Caco-2 (cell line): ENCODE measurements at regions not wholly inside any gene's neighbourhood (a gene's known extent, or its start where the extent isn't known, plus 50 kb on each side); places are given as distances from the start of the nearest gene placed in this dataset.

Source experiments
- BruUV-seq: library from RNA; stranded (reverse); fragments of 400-500 nt; replicated peaks from 2 replicates; lab custom pipeline; 2021; lab: Mats Ljungman, UMichigan
- CTCF ChIA-PET: fragments of 300-600 bp; sonication (Branson Sonifier 250); formaldehyde crosslinking; loops from one replicate; lab custom pipeline; 2022; ENCODE audit warnings: antibody characterized with exemption; lab: Charles Lee
- POLR2A ChIA-PET: fragments of 300-600 bp; sonication (Branson Sonifier 250); formaldehyde crosslinking; loops from one replicate; lab custom pipeline; 2022; ENCODE audit warnings: antibody characterized with exemption; lab: Charles Lee
- DNase-seq, 2 experiments: peaks; one replicate each; pipeline versions ENCODE4 v3.0.0 to v3.0.0-alpha.2; 2020 to 2022
- H3K27me3 ChIP-seq: replicated peaks from 2 replicates; pipeline ENCODE4 v1.6.0; 2011; ENCODE audit warnings: low read length; ENCODE audit not compliant: control insufficient read depth, insufficient read depth
- H3K36me3 ChIP-seq: 2 replicates; pipeline ENCODE4 v1.5.1; 2011; ENCODE audit warnings: low read length; ENCODE audit not compliant: control insufficient read depth, insufficient read depth
- H3K4me1 ChIP-seq: fragments of 250-450 bp; sonication (Bioruptor Pico); 2 replicates; pipeline ENCODE4 v1.5.1; 2020; ENCODE audit warnings: mild to moderate bottlenecking
- H3K4me3 ChIP-seq: 2 replicates; pipeline ENCODE4 v1.5.1; 2011; ENCODE audit warnings: low read depth, mild to moderate bottlenecking, control low read depth, low read length
- H3K9me3 ChIP-seq: fragments of 250-450 bp; sonication (Bioruptor Pico); 2 replicates; pipeline ENCODE4 v1.5.1; 2020; ENCODE audit warnings: mild to moderate bottlenecking, moderate library complexity
- H3K27ac Mint-ChIP-seq: one replicate; pipeline ENCODE4 v1.8.0; 2022; ENCODE audit warnings: mixed read lengths; ENCODE audit not compliant: unreplicated experiment
- H3K27me3 Mint-ChIP-seq: one replicate; pipeline ENCODE4 v1.8.0; 2022; ENCODE audit warnings: mixed read lengths; ENCODE audit not compliant: insufficient read depth, unreplicated experiment
- H3K36me3 Mint-ChIP-seq: one replicate; pipeline ENCODE4 v1.8.0; 2022; ENCODE audit warnings: mild to moderate bottlenecking, mixed read lengths; ENCODE audit not compliant: insufficient read depth, unreplicated experiment
- H3K4me1 Mint-ChIP-seq: one replicate; pipeline ENCODE4 v1.8.0; 2022; ENCODE audit warnings: low read depth, mixed read lengths; ENCODE audit not compliant: unreplicated experiment
- H3K4me3 Mint-ChIP-seq: one replicate; pipeline ENCODE4 v1.8.0; 2022; ENCODE audit warnings: mild to moderate bottlenecking, moderate library complexity, mixed read lengths; ENCODE audit not compliant: unreplicated experiment
- H3K9me3 Mint-ChIP-seq: one replicate; pipeline ENCODE4 v1.8.0; 2022; ENCODE audit warnings: mixed read lengths; ENCODE audit not compliant: unreplicated experiment
- intact Hi-C: fragments of 100-400 bp; cut with micrococcal nuclease; formaldehyde crosslinking; loops from one replicate; pipeline ENCODE4 v1.10.0; 2022; ENCODE audit not compliant: unreplicated experiment
- TF ChIP-seq, protein P1 (sequence below), 2 experiments: fragments of 200-600 bp in 1 of 2; IDR thresholded peaks; 1 replicate in 1 of 2; 2 replicates in 1 of 2; pipeline versions ENCODE4 v1.5.1 to v1.8.0; 2011 to 2022; ENCODE audit warnings: antibody characterized with exemption in 1 of 2, control low read depth in 1 of 2, inconsistent platforms in 1 of 2, low read depth in 1 of 2, low read length in 1 of 2, mild to moderate bottlenecking in 1 of 2, moderate library complexity in 1 of 2; ENCODE audit not compliant: insufficient read depth in 1 of 2, severe bottlenecking in 1 of 2, unreplicated experiment in 1 of 2

DNA sequence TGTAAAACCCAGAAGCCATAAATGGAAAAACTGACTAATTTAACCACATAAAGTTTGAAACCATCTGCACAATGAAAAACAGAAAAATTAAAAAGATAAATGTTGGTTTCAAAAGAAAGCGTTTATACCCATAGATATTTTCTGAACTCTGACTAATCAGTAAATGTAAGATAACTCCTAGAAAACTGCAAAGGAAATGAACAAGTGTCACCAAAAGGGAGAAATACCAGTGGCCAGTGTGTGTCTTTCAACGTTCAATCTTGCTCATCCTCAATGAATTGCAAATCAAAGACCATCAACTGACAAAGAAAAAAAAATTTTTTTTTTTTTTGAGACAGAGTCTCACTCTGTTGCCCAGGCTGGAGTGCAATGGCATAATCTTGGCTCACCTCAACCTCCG, 180.1 kb downstream of the SYK start:
- no peaks in the 10 kb centered on the region for H3K27me3 Mint-ChIP-seq
- Histone ChIP-seq H3K9me3 (no peaks in the 10 kb centered on the region), H3K4me3 (no peak overlapping the region), H3K27me3 (no peaks in the 10 kb centered on the region), H3K4me1 (no peaks in the 10 kb centered on the region), H3K36me3 (no peaks in the 10 kb centered on the region)
- H3K9me3 Mint-ChIP-seq: no peaks in the 10 kb centered on the region
- H3K36me3 Mint-ChIP-seq: no peaks in the 10 kb centered on the region
- H3K4me1 Mint-ChIP-seq: peaks cover 6% of the 10 kb centered on the region
- no peak overlapping the region for H3K4me3 Mint-ChIP-seq
- no peak overlapping the region for H3K27ac Mint-ChIP-seq
- ChIA-PET CTCF (no interaction called here), POLR2A (no interaction called here)
- intact Hi-C loops: no loop called here
- BruUV-seq: no TSS peak
- no peak for DNase-seq
- TF ChIP-seq, protein P1, sequence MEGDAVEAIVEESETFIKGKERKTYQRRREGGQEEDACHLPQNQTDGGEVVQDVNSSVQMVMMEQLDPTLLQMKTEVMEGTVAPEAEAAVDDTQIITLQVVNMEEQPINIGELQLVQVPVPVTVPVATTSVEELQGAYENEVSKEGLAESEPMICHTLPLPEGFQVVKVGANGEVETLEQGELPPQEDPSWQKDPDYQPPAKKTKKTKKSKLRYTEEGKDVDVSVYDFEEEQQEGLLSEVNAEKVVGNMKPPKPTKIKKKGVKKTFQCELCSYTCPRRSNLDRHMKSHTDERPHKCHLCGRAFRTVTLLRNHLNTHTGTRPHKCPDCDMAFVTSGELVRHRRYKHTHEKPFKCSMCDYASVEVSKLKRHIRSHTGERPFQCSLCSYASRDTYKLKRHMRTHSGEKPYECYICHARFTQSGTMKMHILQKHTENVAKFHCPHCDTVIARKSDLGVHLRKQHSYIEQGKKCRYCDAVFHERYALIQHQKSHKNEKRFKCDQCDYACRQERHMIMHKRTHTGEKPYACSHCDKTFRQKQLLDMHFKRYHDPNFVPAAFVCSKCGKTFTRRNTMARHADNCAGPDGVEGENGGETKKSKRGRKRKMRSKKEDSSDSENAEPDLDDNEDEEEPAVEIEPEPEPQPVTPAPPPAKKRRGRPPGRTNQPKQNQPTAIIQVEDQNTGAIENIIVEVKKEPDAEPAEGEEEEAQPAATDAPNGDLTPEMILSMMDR (IDR thresholded peaks at IDR 0.05; ENCODE audit: insufficient read depth in 1 of 2, low read depth in 1 of 2, low read length in 1 of 2, severe bottlenecking in 1 of 2, unreplicated experiment in 1 of 2): no peak

GRCh38 chr9:90983394-90983793, 181.8 kb downstream of the SYK start:
- intact Hi-C loops: no loop called here
- no peaks in the 10 kb centered on the region for H3K4me1 ChIP-seq
- no peak overlapping the region for H3K27ac Mint-ChIP-seq
- H3K36me3 Mint-ChIP-seq: no peaks in the 10 kb centered on the region
- peaks cover 6% of the 10 kb centered on the region for H3K4me1 Mint-ChIP-seq
- TF ChIP-seq, protein P1 (IDR thresholded peaks at IDR 0.05; ENCODE audit: insufficient read depth in 1 of 2, low read depth in 1 of 2, low read length in 1 of 2, severe bottlenecking in 1 of 2, unreplicated experiment in 1 of 2): no peak
- H3K9me3 ChIP-seq: no peaks in the 10 kb centered on the region
- no peak overlapping the region for H3K4me3 ChIP-seq
- H3K9me3 Mint-ChIP-seq: no peaks in the 10 kb centered on the region
- DNase-seq: no peak
- H3K27me3 ChIP-seq: no peaks in the 10 kb centered on the region
- ChIA-PET POLR2A (no interaction called here), CTCF (no interaction called here)
- no TSS peak for BruUV-seq
- no peak overlapping the region for H3K4me3 Mint-ChIP-seq
- no peaks in the 10 kb centered on the region for H3K36me3 ChIP-seq
- H3K27me3 Mint-ChIP-seq: no peaks in the 10 kb centered on the region

GRCh38 chr9:90985631-90986030, 184.0 kb downstream of the SYK start:
- CTCF ChIA-PET: interaction anchor here (1.0 kb wide), 2 partner anchors 43 to 441 kb away, joined by 3 to 5 read pairs; no protein-coding TSS in a partner anchor
- Histone ChIP-seq H3K9me3 (no peaks in the 10 kb centered on the region), H3K27me3 (no peaks in the 10 kb centered on the region), H3K36me3 (no peaks in the 10 kb centered on the region), H3K4me1 (no peaks in the 10 kb centered on the region), H3K4me3 (no peak overlapping the region)
- H3K4me3 Mint-ChIP-seq: no peak overlapping the region
- DNase-seq: no peak
- intact Hi-C loops: no loop called here
- BruUV-seq: no TSS peak
- no peaks in the 10 kb centered on the region for H3K36me3 Mint-ChIP-seq
- H3K27me3 Mint-ChIP-seq: no peaks in the 10 kb centered on the region
- POLR2A ChIA-PET: no interaction called here
- H3K27ac Mint-ChIP-seq: no peak overlapping the region
- peaks cover 11% of the 10 kb centered on the region for H3K4me1 Mint-ChIP-seq
- H3K9me3 Mint-ChIP-seq: no peaks in the 10 kb centered on the region
- TF ChIP-seq, protein P1 (IDR thresholded peaks at IDR 0.05; ENCODE audit: insufficient read depth in 1 of 2, low read depth in 1 of 2, low read length in 1 of 2, severe bottlenecking in 1 of 2, unreplicated experiment in 1 of 2): no peak
